ENCODE measurements at regions not wholly inside any gene's neighbourhood (a gene's known extent, or its start where the extent isn't known, plus 50 kb on each side); places are given as distances from the start of the nearest gene placed in this dataset.

DNA sequence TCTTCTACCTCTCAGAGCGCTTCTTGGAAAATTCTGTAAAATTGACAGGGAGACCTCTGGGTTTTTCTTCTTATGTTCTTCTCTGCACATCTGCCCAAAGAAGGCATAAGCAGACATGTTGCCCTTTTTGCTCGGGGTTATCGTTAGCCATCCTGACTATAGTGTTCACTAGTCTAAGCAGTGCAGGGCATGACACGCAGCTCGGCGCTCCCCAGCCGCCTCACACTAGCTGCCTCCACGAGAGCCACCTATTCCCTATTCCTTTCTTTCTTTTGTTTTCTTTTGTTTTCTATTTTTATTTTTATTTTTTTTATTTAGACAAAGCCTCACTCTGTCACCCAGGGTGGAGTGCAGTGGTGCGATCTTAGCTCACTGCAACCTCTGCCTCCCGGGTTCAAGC, 100.2 kb upstream of the OPRM1 start:
- no peak for DNase-seq
- H3K27me3 ChIP-seq (replicated peaks): no peaks in the 10 kb centered on the region
- in situ Hi-C loops (cut with HindIII; ENCODE audit: low pct_ligation_motif_present, low sequenced_read_pairs): no loop called here
- H3K27ac ChIP-seq: no peak overlapping the region
- TF ChIP-seq, protein P1, sequence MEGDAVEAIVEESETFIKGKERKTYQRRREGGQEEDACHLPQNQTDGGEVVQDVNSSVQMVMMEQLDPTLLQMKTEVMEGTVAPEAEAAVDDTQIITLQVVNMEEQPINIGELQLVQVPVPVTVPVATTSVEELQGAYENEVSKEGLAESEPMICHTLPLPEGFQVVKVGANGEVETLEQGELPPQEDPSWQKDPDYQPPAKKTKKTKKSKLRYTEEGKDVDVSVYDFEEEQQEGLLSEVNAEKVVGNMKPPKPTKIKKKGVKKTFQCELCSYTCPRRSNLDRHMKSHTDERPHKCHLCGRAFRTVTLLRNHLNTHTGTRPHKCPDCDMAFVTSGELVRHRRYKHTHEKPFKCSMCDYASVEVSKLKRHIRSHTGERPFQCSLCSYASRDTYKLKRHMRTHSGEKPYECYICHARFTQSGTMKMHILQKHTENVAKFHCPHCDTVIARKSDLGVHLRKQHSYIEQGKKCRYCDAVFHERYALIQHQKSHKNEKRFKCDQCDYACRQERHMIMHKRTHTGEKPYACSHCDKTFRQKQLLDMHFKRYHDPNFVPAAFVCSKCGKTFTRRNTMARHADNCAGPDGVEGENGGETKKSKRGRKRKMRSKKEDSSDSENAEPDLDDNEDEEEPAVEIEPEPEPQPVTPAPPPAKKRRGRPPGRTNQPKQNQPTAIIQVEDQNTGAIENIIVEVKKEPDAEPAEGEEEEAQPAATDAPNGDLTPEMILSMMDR (IDR thresholded peaks at IDR 0.05; ENCODE audit: low read depth, low read length, missing control alignments): no peak
- H3K4me3 ChIP-seq (ENCODE audit: low read depth, low read length): no peak overlapping the region
- H3K36me3 ChIP-seq (replicated peaks): no peaks in the 10 kb centered on the region

DNA sequence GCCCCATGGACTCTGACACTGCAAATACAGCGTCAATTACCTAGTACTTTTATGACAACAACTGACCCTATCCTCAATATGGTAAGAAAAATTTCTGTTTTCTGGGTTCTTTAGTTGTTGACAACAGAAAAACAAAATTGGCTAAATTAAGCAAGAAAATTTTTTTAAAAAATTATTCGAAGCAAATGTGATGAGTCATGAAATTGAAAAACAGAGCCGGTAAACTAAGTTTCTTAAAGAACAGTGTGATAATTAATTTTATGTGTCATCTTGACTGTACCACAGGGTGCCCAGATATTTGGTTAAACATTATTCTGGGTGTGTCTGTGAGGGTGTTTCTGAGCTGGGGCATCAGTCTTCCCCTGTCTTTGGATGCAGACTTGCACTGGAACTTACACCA, 107.6 kb upstream of the OPRM1 start:
- no peak overlapping the region for H3K4me3 ChIP-seq (ENCODE audit: low read depth, low read length)
- in situ Hi-C loops (cut with HindIII; ENCODE audit: low pct_ligation_motif_present, low sequenced_read_pairs): no loop called here
- no peaks in the 10 kb centered on the region for H3K36me3 ChIP-seq (replicated peaks)
- H3K27me3 ChIP-seq (replicated peaks): no peaks in the 10 kb centered on the region
- no peak for DNase-seq
- H3K27ac ChIP-seq: no peak overlapping the region
- TF ChIP-seq, protein P1 (IDR thresholded peaks at IDR 0.05; ENCODE audit: low read depth, low read length, missing control alignments): no peak

DNA sequence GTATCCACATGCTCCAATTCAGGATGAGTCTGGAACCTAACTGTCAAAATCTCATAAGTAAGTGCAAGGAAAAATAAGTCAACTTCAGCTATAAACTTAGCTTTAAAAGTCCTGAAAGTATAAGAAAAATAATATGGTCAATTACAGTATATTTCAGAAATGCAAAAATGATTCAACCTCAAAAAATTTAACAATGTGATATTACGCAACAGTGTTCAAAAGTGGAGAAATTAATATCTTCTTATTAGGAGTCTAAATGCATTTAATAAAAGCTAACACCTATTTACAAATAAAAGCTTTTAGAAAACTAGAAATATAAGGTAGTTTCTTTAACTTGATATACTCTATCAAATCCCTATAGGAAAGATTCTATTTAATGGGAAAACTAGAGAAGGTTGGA, 111.2 kb upstream of the OPRM1 start:
- TF ChIP-seq, protein P1 (IDR thresholded peaks at IDR 0.05; ENCODE audit: low read depth, low read length, missing control alignments): no peak
- in situ Hi-C loops (cut with HindIII; ENCODE audit: low pct_ligation_motif_present, low sequenced_read_pairs): no loop called here
- Histone ChIP-seq H3K27ac (no peak overlapping the region), H3K36me3 (replicated peaks) (no peaks in the 10 kb centered on the region), H3K4me3 (ENCODE audit: low read depth, low read length) (no peak overlapping the region), H3K27me3 (replicated peaks) (no peaks in the 10 kb centered on the region)
- DNase-seq: no peak

DNA sequence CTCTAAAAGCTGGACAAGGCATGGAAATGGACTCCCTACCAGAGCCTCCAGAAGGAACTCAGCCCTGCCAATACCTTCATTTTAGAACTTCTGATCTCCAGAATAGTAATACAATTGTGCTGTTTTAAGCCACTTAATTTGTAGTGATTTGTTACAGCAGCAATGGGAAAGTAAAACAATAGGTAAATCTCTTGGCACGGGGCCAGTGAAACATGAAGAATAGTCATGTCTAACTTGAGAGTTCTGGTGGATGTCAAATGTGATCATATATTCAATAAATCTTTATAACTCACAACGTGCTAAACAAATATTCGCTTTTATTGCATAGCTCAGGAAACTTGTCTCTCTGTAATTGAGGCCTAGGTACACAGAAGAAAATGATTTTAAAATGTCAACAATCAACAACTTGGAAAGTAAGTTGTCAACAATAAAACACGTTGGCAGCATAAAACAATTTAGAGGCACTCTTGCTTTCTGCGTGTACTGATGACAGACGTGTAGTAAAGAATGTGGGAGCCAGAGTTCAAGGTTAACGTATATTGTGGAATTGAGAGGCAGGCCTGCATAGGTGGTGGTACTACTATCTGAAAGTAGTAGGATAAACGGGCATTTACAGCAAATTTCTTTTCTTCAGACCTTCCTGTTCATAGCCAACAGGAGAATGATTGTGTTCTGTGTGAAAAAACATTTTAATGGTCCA, 140.5 kb upstream of the OPRM1 start:
- no peak for DNase-seq
- no peaks in the 10 kb centered on the region for H3K27me3 ChIP-seq (replicated peaks)
- H3K4me3 ChIP-seq (ENCODE audit: low read depth, low read length): no peak overlapping the region
- in situ Hi-C loops (cut with HindIII; ENCODE audit: low pct_ligation_motif_present, low sequenced_read_pairs): no loop called here
- H3K27ac ChIP-seq: no peak overlapping the region
- H3K36me3 ChIP-seq (replicated peaks): no peaks in the 10 kb centered on the region
- TF ChIP-seq, protein P1 (IDR thresholded peaks at IDR 0.05; ENCODE audit: low read depth, low read length, missing control alignments): no peak

DNA sequence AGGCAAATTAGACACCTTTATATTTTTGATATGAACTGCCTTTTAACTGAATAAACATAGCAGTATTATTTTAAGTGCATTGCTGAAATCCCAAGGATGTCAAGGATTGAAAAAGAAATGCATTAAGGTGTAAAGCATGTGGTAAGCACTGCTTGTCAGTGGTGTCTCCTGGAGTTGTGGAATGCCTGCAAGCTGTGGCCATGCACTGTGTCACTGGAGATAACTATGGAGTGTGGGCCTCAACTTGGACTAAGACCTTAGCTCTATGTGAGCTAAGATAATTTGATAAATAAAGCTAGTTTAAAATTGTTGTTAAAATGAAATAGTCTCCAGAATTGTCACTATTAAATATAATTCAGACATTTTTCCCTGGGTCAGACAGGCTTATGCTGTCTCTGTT, 156.6 kb upstream of the OPRM1 start:
- DNase-seq: no peak
- Histone ChIP-seq H3K27ac (no peak overlapping the region), H3K36me3 (replicated peaks) (no peaks in the 10 kb centered on the region), H3K4me3 (ENCODE audit: low read depth, low read length) (no peak overlapping the region), H3K27me3 (replicated peaks) (no peaks in the 10 kb centered on the region)
- TF ChIP-seq, protein P1 (IDR thresholded peaks at IDR 0.05; ENCODE audit: low read depth, low read length, missing control alignments): no peak
- in situ Hi-C loops (cut with HindIII; ENCODE audit: low pct_ligation_motif_present, low sequenced_read_pairs): no loop called here

DNA sequence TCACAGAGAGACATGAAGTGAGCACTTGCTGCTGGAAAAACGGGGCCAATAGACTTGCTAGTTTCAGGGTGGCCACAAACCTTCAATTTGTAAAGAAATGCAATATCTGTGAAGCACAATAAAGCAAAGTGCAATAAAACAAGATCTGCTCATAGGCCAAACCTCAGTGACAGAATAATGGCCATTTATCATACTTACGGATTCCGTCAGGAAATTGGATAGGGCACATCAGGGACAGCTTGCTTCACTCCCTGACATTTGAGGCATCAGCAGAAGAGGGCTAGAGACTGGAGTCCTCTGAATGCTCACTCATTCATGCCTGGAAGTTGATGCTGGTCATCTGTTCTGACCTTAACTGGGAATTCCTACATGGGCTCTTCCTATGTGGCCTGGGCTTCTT, 165.5 kb upstream of the OPRM1 start:
- no peak overlapping the region for H3K27ac ChIP-seq
- no peak for DNase-seq
- TF ChIP-seq, protein P1 (IDR thresholded peaks at IDR 0.05; ENCODE audit: low read depth, low read length, missing control alignments): no peak
- in situ Hi-C loops (cut with HindIII; ENCODE audit: low pct_ligation_motif_present, low sequenced_read_pairs): no loop called here
- H3K36me3 ChIP-seq (replicated peaks): no peaks in the 10 kb centered on the region
- no peaks in the 10 kb centered on the region for H3K27me3 ChIP-seq (replicated peaks)
- H3K4me3 ChIP-seq (ENCODE audit: low read depth, low read length): no peak overlapping the region
